Stimulated activated CD8-positive, alpha-beta memory T cell treated with anti-CD3 and anti-CD28 coated beads, Interleukin-2, amount 100 ng/mL, for 1 hour (primary cell): ENCODE measurements at regions not wholly inside any gene's neighbourhood (a gene's known extent, or its start where the extent isn't known, plus 50 kb on each side); places are given as distances from the start of the nearest gene placed in this dataset.
"Not testable (repeated sequence)": the region's sequence is repeated elsewhere in the genome, so short reads cannot be mapped to it uniquely, and the experiment has no call there.

Experiments
- DNase-seq, 2 donors: peaks; one replicate each; pipeline ENCODE4 v3.0.0-alpha.2; 2020; ENCODE audit warnings: low read depth in 2 of 2

DNA sequence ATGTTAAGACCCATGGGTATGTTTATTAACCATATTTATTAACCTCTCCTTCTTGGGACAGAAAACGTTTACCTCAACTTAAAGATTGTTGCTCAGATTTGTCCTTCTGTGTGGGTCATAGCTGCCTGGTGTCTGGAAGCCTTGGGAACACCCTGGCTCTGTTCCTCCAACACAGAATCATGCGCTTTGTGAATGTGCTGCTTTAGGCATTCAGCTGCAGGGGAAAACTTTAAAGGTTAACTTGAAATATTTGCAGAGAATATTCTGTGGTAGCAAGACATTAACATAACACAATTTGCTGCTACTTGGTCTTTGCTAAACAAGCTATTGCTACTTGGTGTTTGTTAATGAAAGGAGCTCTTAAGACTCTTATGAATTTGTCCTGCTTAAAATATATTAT, 50.5 kb upstream of the THOC3 start:
- DNase-seq: not testable (repeated sequence)

DNA sequence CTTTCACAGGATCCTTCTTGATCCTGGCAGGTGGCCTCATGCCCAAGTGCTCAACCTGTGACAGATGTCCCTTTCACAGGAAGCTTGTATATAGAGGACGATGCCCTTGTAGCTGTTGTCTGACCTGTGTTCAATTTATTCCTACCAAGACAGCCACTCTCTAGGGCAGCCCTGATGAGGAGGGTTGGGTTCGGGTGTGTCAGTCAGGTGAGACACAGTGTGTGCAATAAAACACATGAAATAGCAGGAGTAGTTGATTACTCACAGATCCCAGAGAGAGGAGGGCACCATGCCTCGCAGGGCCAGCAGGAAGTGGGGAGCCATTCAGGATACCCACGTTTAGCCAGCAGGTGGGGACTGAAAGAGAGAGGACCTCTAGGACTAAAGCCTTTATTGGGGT, 52.7 kb upstream of the THOC3 start:
- DNase-seq: not testable (repeated sequence)

DNA sequence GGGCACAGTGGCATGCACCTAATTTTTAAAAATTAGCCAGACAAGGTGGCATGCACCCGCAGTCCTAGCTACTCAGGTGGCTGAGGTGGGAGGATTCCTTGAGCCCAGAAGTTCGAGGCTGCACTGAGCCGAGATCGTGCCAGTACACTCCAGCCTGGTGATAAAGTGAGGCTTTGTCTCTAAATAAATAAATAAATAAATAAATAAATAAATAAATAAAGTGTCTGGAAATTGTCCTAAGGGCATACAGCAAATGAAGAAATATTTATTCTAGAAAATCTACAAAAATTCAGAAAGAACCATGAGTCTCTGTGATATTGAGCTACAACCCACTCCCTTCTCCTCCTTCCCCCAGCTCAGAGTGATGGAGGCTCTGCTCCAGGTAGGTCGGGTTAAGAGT, 55.4 kb upstream of the THOC3 start:
- not testable (repeated sequence) for DNase-seq

DNA sequence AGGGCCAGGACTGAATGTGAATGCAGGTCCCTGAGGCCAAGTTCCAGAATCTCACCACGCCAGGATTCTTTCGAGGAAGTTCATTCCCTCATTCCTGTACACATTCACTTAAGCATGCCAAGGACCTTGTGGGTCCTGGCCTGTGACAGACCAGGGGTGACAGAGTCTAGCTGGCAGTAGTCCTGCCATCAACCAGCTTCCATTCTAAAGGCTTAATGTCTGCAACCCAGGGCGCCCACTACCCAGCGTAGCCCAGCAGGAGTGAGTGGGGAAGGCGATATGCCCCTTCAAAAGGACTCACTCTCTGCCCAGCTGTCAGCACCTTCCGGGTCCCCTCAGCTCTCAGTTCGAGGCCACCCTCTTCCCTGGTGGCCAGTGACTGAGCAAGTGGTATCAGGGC, 61.3 kb upstream of the THOC3 start:
- not testable (repeated sequence) for DNase-seq

DNA sequence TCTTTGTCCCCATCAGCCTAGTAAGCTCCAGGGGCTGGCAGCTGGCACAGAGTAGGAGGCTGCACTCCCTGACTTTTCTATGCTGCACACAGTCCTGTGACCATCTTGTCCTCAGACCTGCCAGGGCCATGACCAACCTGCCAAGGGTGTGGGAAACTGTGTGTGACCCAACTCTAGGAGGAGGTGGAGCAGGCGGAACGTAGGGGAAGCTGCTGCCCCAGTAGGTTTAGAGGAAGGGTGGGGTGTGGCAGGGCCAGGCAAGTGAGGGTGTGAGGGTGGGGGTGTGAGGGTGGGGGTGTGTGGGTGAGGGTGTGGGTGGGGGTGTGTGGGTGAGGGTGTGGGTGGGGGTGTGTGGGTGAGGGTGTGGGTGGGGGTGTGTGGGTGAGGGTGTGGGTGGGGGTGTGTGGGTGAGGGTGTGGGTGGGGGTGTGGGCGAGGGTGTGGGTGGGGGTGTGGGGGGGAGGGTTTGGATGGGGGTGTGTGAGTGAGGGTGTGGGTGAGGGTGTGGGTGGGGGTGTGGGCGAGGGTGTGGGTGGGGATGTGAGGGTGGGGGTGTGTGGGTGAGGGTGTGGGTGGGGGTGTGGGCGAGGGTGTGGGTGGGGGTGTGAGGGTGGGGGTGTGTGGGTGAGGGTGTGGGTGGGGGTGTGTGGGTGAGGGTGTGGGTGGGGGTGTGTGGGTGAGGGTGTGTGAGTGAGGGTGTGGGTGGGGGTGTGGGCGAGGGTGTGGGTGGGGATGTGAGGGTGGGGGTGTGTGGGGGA, 62.4 kb upstream of the THOC3 start:
- DNase-seq: not testable (repeated sequence)

DNA sequence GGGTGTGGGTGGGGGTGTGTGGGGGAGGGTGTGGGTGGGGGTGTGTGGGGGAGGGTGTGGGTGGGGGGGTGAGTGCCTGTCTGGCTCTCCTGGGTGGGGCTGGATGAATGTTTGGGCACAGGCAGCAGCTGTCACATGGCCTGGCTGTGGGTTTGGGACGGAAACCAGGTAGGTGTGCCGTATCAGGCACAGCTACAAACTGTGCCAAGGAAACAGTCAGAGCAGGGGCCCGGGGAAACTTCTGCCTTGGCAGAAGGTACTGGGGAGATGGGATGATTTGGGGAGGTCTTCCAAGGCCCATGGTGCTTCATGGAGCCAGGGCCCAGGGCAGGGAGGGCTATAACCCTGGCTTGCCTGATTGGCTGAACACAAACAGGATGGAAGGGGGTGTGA, 63.0 kb upstream of the THOC3 start:
- not testable (repeated sequence) for DNase-seq

DNA sequence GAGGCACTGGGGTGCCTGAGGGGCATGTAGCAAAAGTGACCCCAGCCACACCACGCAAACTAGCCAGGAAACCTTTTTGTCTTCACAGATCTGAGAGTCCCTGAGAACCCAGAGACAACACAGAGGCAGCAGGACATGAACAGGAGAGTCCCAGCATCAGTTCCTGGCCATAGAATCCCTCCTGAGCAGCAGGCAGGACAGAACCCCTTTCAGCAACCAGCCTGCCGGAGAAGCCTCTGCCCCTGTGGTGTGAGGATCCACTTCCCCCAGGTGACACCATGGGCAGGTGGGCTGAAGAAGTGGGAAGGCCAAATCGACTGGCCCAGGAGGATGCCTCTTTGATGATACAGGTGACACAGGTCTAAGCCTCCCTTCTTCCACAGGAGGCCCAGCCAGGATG, 65.1 kb upstream of the THOC3 start:
- not testable (repeated sequence) for DNase-seq

DNA sequence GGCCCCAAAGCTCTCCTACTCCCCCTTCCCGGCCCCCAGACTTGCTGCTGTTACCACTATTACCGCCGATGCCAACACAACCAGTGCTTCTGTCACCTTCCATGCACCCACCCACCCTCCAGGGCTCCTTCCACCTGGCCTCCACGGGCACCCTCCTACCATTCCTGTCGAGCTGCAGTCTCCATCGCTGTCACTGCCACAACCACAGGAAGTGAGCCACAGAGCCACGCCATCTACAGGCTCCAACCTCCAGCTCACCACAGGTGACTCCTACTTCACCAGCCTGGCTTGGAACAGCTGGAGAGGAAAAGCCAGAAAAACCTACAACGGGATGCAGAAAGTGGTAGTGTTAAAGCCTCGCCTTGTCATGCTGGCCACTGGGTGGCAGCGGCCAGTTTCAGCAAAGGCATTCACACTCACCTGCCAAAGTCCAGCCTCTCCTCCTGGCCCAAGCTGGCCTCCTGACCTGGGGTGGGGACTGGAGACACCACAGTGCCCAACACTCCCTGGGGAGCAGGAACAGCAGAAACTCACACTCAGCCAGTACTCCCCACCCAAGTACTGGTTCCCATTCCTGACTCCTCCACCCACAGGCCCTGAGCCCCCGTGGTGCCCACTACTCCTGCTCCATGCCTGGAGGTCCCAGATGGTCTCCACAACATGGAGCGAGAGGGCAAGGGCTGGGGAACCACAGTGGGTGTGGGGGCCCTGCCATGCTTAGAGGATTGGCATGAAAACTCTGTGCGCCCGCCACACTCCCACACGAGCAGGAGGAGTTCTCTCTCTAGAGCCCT, 66.5 kb upstream of the THOC3 start:
- not testable (repeated sequence) for DNase-seq

DNA sequence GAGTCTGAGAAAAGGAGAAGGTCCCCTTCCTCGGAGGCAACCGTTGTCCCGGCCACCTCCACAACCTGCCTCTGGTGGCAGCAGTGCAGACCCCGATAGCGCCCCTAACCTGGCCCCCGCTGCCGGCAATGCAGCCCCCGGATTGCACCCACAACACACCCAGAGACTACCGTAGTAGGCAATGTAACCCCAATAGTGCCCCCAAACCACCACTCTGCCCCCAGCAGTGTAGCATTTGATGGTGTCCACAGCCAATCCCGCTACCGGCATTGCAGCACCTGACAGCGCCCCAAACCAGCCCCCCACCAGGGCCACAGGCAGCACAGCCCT, 67.1 kb upstream of the THOC3 start:
- not testable (repeated sequence) for DNase-seq

DNA sequence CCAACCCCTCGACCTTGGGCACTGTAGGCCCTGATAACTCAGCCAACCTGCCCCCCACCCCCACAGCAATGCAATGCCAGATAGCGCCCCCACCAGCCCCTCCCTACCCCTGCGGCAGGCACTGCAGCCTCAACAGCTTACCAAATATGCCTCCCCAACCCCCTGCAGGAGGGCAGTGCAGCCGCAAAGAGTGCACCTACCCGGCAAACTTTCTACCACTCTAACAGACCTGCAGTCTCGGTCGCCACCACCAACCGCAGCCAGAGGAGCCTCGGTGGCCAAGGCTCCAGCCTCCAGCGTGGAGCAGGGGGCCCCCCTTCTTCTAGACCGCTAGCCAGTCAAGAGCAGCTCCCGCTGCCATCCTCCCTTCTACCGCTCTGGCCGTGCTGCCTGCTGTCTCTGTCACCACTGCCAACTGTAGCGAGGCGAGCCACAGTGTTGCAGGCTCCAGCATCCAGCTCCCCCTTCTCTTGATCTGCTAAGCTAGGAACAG, 67.7 kb upstream of the THOC3 start:
- not testable (repeated sequence) for DNase-seq

DNA sequence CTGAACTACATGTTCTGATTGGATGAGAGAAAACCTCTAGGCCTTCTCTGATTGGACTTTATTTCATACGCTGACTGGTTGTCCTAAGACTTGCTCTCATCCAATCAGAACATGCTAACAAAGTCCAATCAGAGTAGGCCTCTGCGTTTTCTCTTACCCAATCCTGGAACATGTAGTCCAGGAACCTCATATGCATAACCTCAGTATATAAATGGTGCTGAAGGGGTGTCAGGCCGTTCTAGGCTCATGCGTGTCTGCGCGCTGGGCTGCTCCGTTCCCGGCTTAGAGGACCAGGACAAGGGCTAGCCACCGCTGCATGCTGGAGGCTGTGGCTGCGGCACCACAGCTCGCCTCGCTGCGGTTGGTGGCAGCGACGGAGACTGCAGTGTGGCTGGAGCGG, 68.3 kb upstream of the THOC3 start:
- not testable (repeated sequence) for DNase-seq

DNA sequence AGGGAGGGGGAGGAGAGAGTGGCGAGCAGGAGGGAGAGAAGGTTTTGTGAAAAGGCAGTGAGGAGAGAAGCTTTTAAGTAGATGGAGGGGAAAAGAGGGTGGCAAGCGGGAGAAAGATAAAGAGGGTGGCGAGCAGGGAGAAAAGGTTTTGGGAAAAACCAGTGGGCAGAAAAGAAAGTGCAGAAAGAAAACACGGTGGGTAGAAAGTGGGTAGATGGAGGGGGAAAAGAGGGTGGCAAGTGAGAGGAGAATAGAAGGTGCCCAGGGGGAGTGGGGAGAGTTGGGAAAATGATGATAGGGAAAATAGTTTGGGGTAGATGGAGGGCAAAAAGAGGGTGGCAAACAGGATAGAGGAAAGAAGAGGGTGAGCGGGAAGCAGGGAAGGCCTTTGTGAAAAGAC, 69.1 kb upstream of the THOC3 start:
- not testable (repeated sequence) for DNase-seq

DNA sequence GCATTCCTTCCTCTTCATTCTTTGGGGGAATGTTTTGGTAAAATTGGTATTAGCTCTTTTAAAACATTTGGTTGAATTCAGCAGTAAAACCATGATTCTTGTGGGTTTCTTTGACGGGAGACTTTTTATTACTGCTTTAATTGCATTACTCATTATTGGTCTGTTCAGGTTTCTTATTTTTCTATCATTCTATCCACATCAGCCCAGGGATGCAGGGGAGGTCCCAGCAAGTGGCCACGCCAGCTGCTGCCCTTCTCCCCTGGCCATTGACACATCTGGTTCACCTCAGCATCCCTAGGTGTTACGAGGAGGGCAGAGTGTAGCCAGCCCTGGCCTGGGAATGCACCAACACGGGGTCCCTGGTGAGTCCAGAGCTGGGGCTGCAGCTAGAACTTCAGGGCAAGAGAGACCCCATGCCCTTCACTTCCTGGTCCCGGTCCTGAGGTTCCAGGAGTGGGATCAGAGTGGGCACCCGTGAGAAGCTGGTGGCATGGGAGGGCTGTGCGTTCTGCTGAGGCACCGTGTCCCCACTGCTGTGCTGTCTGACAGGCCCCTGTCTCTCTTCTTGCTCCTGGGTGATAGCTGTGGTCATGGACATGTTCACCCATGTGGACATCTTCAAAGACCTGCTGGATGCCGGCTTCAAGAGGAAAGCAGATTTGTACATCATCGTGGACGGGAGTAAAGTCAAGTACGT, 72.1 kb upstream of the THOC3 start:
- DNase-seq: not testable (repeated sequence)

DNA sequence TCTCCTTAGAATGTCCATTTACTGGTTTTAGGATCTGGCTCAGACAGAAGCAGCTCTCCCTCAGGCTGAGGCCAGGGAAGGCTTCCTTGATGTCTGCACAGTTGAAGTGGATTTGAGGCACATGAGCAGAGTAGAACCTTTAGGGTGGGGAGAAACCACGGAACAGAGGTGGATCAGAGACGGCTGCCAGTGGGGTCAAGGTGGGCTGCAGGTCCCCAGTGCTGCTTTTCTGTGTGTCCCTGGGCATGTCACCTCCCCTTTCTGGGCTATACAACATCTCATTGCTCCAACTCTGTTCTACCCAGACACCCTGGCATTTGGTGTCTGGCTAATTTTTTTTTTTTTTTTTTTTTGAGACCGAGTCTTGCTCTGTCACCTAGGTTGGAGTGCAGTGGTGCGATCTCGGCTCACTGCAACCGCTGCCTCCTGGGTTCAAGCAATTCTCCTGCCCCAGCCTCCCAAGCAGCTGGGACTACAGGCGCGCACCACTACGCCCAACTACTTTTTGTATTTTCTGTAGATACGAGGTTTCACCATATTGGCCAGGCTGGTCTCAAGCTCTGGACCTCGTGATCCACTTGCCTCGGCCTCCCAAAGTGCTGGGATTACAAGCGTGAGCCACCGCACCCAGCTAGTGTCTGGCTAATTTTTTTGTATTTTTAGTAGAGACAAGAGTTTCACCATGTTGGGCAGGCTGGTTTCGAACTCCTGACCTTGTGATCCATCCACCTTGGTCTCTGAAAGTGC, 73.3 kb upstream of the THOC3 start:
- not testable (repeated sequence) for DNase-seq

DNA sequence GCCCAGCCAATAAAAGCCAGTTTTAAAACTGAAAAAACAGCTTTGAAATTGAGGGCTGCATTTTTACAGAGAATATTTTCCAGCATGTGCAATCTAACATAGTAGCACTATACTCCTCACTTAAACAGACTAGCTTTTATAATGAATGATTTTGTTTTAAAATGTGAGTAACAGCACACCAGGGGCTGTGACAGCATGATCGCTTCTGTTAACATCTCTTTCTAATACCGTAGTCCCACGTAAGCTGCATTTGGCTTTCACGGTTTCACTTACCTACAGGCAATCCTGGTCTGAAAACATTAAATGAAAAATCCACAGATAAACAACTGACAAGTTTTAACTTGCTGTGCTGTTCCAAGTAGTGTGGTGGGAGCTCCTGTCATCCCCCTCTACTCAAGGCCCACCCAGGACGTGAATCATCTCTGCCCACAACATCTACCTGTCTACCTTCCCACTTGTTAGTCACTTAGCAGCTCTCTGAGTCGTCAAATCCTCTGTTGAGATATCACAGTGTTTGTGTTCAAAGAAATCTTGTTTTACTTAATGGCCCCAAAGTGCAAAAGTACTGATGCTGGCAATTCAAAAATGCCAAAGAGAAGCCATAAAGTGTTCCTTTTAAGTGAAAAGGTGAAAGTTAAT, 74.0 kb upstream of the THOC3 start:
- DNase-seq: not testable (repeated sequence)

DNA sequence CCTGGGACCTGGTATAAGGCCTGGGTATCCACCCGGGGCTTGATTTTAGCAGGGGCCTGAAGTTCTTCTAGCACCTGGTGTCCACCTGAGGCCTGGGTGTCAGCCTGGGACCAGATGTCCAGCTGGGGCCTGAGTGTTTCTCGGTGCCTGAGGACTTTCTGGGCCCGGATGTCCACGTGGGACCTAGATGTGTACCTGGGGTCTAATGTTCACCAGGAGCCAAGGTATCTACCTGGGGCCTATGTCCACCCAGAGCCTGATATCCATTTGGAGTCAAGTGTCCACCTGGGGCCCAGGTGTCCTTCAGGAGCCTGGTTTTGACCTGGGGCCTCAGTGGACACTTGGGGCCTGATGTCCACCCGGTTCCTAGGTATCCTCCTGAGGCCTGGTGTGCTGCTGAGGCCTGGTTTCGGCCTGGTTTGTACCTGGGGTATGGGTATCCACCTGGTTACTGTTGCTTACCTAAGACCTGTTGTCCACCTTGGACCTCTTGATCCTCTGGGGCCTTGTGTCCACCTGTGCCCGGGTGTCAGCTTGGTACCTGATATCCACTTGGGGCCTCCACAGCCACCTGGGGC, 75.2 kb upstream of the THOC3 start:
- not testable (repeated sequence) for DNase-seq

DNA sequence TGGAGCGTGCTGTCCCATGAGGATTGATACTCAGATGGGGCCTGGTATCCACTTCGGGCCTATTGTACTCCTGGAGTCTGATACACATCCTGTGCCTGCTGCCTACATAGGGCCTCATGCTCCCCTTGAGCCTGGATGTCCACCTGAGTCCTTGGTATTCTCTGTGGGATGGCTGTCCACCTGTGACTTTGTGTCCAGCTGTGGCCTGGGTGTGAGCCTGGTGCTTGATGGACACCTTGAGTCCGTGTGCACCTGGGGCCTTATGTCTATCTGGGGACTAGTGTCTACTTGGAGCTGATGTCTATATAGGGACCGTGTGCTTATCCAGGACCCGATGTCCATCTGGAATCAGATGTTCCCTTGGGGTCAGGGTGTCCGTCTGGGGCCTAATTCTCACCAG, 75.9 kb upstream of the THOC3 start:
- not testable (repeated sequence) for DNase-seq

DNA sequence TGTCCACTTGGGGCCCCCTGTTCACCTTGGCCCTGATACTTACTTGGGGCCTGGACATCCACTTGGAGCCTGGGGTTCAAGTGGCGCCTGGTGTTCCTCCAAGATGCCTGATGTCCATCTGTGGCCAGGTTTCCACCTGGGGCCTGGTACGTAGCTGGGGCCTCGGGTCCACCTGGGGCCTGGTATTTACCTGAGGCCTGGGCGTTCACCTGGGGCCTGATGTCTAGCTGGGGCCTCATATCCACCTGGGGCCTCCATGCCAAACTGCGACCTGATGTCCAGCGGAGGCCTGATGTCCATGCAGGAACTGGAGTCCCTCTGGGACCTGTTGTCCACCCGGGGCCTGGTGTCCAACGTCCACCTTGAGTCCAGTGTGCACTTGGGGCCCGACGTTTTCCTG, 76.3 kb upstream of the THOC3 start:
- DNase-seq: not testable (repeated sequence)

DNA sequence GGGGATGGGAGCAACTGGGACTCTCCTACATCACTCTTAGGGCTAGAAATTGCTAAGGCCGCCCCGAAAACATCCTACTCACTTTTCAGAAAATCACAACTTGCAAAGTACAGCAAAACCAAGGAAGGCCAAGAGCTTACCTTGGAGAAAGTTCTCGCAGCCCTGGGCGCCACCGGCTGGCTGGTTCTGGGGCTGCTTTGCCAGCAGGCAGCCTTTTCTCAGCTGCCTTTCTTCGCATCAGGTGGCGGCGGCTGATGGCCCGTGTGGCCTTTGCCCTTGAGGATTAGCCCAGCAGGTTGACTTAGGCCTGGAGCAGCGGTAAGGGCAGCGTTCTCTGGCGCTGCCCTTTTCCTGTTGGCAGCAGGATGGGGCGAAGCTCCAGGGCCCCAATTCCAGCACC, 77.3 kb upstream of the THOC3 start:
- not testable (repeated sequence) for DNase-seq

DNA sequence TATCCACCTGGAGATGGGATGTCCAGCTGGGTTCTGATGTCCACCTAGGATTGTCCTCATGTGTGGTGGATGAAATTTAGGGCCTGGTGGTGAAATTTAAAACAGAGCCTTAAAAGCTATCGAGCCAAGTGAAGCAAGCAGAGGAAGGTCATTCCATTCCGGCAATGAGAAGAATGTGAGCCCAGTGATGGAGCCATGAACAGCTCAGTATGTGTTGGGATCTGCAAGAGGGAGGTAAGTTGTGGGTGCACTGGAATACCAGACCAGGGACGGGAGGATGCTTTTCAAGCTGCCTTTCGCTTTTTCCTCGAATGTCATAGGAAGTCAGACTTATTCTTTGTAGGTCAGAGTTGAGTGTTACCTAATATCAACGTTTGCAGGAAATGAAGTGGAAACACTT, 80.6 kb upstream of the THOC3 start:
- DNase-seq: not testable (repeated sequence)
